Superior temporal gyrus (tissue), 1 donor: ENCODE measurements at regions not wholly inside any gene's neighbourhood (a gene's known extent, or its start where the extent isn't known, plus 50 kb on each side); places are given as distances from the start of the nearest gene placed in this dataset.

Experiments used
- DNase-seq: peaks from one replicate; pipeline ENCODE4 v3.0.0-alpha.2; 2016; ENCODE audit errors: extremely low spot score

DNA sequence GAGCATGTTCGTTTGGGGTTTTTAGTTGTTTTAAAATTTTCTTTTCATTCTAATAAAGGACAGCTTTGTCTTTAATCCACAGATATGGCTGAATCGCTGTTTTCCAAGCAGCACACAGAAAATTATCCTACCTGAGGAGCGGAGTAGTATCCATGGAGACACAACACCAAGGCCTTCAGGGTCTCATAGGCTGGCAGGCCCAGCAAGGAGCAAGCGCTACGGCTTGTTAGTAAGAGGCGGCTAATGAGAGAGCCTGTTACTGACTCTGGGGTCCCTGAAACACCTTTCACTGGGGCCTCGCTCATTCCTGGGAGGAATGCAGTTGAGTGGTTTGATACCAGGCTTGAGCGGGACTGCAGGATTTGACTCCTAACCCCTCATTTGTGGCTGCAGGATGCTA lies 303.8 kb upstream of the CDH4 start:
- DNase-seq, result no peak

GRCh38 chr20:60950561-60950960 lies 301.5 kb upstream of the CDH4 start:
- no peak for DNase-seq

DNA sequence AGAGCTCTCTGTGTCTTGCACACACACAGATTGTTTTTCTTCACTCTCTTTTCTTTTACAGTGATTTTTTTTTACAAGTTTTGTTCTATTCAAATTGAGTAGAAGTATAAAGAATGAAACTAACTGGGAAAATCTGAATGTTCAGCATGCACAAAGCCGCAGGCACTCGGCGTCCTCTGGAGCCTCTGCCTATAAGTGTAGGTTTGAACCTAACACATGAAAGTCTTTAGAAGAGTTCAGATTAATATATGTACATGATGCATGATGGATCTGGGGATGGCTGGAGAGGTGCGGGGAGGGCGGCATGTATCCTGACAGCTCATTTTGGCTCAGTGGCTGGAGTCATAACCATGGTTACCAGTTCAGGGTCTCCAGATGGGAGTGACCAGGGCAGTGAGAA lies 301.1 kb upstream of the CDH4 start:
- no peak for DNase-seq

- no peak for DNase-seq
These were observed 299.2 kb upstream of the CDH4 start for GRCh38 chr20:60952861-60953260.

DNA sequence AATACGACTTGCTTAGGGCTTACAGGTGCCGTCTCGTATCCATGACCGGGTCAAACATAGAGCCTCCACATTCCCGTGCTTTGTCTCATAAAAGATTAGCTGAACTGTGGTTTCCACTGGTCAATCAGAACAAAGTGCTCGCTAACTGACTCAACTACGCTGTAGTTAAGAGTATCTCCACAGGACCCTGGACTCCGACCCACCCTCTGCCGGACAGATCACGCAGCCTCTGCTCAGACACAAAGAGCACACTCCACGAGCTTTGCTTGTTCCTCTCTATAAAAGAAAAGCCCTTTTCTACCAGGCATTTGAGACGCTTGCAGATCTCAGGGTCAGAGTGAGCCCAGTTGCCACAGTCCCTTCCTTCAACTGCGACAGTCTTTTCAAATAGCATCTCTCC lies 298.7 kb upstream of the CDH4 start:
- no peak for DNase-seq

DNA sequence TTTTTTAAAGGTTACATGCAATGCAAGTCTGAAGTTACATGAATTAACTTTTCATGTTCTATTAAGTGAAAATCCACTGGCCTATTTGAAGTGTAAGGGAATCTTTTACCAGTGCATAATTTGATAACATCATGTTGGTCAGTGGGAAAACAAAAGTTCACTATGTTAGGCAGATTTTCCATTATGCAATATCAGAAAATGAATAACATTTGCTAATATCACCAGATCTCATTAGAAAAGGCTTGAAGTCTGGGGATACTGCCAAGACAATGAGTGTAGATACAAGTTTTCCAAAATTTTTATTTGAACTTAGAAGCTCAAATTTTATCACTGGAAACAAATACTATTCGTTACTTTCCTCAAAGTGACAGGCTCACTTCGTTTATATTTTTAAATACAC lies 296.4 kb upstream of the CDH4 start:
- DNase-seq, result no peak

DNA sequence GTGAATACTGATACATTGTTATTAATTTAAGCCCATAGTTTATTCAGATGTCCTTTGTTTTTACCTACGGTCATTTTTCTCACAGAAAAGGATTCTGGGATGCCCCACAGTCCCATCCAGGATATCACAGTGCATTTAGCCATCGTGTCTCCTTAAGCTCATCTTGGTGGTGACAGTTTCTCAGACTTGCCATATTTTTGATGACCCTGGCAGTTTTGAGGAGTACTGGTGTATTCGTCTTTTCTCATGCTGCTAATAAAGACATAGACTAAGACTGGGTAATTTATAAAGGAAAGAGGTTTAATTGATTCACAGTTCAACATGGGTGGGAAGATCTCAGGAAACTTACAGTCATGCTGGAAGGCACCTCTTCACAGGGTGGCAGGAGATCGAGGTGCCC lies 295.9 kb upstream of the CDH4 start:
- no peak for DNase-seq

GRCh38 chr20:60957621-60958020 lies 294.4 kb upstream of the CDH4 start:
- DNase-seq, result no peak

- no peak for DNase-seq
These were observed 292.1 kb upstream of the CDH4 start for GRCh38 chr20:60959971-60960370.

DNA sequence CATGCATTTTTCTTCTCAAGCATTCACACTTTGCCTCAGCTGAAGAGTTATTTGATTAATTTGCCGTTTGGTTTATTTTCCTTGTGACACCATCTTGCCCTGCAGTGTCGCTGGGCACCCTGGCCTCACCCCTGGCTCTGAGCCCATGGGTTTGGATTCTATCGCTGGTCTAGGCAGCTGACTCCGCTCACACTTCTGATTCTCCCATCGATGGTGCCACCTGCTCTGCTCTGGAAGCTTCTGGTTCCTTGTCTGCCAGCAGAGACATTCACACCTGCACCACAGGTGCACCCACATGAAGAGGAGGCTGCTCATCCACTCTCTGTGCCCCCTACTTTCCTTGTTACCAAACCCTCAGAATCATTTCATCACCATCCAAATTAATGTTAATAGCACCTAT lies 291.6 kb upstream of the CDH4 start:
- DNase-seq, result no peak

- no peak for DNase-seq
These were observed 290.5 kb upstream of the CDH4 start for GRCh38 chr20:60961551-60961950.

DNA sequence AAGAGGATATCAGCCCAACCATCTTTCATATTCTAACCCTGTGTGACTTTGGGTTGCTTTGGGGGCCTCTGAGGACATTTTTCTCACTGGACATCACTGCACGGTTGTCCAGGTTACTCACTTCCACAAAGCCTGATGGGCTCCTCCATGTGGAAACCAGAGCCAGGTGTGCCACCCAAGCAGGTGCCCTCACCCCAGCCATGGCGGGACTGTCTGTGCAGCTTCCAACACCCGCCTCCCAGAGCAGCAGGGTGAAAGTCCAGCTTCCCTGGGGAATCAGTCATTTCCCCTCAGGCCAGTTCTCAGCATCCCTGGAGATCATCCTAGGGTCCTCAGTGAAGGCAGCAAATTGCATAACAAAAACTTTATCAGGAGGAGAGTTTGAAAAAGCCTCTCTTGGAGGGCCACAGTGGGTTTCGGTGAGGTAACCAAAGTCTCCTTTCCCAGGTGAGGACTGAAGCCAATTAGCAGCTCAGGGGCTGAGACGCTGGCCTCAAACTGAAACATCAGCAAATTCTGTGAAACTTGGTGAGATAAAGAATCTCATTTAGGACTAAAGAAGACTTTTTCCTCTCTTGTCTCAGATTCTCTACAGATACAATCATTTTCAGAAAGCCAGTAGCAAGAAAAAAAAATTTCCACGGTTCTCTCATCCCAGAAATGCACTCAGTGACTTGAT lies 289.6 kb upstream of the CDH4 start:
- DNase-seq, result no peak

DNA sequence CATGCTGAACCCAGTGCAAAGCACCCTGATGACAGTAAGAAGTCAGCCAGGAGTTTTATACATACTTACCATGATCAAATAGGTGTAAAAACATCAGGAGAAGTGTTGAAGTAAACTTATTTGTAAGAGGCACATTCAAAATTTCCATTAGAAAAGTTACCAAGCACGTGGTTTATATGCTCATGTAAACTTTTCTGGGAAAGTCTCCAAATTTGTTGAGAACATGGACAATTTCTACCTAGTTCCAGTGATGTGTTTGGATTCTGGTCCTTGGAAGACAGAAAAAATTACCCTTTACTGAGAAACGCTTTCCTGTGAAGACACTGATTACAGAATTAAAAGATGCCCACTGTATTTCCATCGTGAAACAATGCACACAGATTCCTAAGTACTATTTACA lies 288.9 kb upstream of the CDH4 start:
- no peak for DNase-seq

- DNase-seq, result no peak
These were observed 287.1 kb upstream of the CDH4 start for GRCh38 chr20:60964911-60965310.

GRCh38 chr20:60966031-60966430 lies 286.0 kb upstream of the CDH4 start:
- no peak for DNase-seq

DNA sequence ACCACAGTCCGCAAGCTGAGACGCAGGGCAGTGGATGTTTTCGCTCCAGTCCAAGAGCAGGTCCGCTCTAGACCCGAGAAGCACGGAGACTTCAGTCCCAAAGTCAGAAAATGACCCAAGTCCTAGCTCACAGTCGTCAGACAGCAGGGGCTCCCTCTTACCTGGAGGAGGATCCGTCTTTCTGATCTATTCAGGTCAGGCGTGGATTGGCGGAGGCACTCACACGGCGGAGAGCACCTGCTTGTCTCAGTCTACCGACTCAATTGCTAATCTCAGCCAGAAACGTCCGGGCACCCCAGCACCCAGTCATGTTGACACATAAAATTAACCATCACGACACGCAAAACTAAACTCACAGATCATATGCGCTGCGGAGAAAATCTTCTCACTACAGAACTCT lies 285.3 kb upstream of the CDH4 start:
- DNase-seq, result no peak

DNA sequence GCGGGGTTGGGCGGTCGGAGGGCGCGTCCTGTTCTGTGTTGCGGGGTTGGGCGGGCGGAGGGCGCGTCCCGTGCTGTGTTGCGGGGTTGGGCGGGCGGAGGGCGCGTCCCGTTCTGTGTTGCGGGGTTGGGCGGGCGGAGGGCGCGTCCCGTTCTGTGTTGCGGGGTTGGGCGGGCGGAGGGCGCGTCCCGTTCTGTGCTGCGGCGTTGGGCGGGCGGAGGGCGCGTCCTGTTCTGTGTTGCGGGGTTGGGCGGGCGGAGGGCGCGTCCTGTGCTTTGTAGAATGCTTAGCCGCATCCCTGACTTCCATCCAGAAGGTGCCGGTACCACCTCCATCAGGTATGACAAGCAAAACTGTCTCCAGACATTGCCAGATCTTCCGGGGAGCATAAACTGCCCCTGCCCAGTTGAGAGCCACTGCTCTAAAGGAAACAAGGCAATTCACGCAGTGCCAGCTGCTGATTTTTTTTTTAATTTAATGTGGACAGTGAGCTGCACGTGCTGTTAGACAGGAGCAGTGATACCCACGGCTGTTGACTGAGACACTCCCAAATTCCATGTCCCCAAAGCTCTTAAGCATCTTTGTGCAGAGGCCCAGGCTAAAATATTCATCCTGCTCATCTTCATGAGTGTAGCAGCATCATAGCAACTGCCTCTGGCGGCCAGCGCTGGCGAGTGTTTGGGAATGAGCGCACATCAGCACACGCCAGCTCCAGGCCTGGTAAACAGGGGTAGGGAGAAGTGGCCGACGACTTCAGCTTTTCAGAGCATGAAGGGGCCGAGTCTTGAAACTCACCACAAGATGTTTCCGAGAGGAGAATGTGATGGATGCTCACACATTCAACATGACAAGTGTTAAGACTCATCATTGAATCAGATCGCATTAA lies 284.4 kb upstream of the CDH4 start:
- no peak for DNase-seq

GRCh38 chr20:60968853-60969720 lies 283.0 kb upstream of the CDH4 start:
- DNase-seq, result no peak

- DNase-seq, result no peak
These were observed 281.5 kb upstream of the CDH4 start for GRCh38 chr20:60970601-60971000.

- DNase-seq, result no peak
These were observed 278.0 kb upstream of the CDH4 start for GRCh38 chr20:60974022-60974421.

- DNase-seq, result no peak
These were observed 277.6 kb upstream of the CDH4 start for GRCh38 chr20:60974441-60974945.

DNA sequence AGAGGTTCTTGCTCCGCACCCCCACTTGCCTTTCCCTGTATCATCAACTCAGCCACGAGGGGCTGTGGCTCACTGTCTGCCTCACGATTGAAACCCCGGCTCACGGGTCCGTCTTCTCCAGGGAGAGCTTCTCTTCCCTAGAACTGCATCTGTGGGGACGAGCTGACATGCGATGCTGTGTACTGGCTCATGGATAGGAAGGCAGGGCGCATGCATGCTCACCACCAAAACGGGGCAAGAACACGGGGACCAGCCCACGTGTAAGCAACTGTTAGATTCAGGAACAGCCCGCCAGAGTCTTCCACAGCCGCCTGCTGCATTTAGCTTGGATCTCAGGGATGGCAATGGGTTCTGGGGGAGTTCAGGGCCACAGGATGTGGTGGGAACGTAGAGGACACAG lies 275.9 kb upstream of the CDH4 start:
- DNase-seq, result no peak
